Astrocyte (in vitro differentiated cells and primary cell): ENCODE measurements at regions not wholly inside any gene's neighbourhood (a gene's known extent, or its start where the extent isn't known, plus 50 kb on each side); places are given as distances from the start of the nearest gene placed in this dataset.

Experiments
- CTCF ChIP-seq: IDR thresholded peaks from 2 replicates; pipeline ENCODE4 v1.5.1; 2011; ENCODE audit warnings: low read depth, mild to moderate bottlenecking, inconsistent platforms, low read length, moderate library complexity; ENCODE audit not compliant: insufficient read depth
- EZH2 ChIP-seq: IDR thresholded peaks from 2 replicates; pipeline ENCODE4 v1.6.1; 2012; ENCODE audit warnings: mild to moderate bottlenecking, low read length, inconsistent platforms; ENCODE audit not compliant: insufficient read depth

GRCh38 chr2:5036256-5036655 is 655.9 kb upstream of the SOX11 start:
- TF ChIP-seq CTCF (no peak), EZH2 (no peak)
